ENCODE measurements at regions not wholly inside any gene's neighbourhood (a gene's known extent, or its start where the extent isn't known, plus 50 kb on each side); places are given as distances from the start of the nearest gene placed in this dataset.

DNA sequence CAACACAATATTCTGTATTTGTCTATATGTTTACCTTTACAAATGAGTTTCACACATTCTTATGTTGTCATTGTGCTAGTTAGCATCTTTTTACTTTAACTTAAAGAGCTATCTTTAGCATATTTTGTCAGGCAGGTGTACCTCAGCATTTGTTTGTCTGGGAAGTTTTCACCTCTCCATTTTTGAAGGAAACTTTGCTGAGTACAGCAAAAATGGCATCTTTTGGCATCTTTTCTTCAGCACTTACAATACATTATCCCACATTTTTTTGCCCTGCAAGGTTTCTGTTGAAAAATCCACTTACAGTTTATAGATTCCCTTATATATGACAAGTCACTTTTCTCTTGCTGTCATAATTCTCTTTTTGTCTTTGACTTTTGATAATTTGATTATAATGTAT is 171.3 kb upstream of the XIRP2 start:
- TF ChIP-seq, protein P1, sequence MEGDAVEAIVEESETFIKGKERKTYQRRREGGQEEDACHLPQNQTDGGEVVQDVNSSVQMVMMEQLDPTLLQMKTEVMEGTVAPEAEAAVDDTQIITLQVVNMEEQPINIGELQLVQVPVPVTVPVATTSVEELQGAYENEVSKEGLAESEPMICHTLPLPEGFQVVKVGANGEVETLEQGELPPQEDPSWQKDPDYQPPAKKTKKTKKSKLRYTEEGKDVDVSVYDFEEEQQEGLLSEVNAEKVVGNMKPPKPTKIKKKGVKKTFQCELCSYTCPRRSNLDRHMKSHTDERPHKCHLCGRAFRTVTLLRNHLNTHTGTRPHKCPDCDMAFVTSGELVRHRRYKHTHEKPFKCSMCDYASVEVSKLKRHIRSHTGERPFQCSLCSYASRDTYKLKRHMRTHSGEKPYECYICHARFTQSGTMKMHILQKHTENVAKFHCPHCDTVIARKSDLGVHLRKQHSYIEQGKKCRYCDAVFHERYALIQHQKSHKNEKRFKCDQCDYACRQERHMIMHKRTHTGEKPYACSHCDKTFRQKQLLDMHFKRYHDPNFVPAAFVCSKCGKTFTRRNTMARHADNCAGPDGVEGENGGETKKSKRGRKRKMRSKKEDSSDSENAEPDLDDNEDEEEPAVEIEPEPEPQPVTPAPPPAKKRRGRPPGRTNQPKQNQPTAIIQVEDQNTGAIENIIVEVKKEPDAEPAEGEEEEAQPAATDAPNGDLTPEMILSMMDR (IDR thresholded peaks at IDR 0.05), result no peak
- no peak for TF ChIP-seq EZH2phosphoT487 (IDR thresholded peaks at IDR 0.05; ENCODE audit: borderline replicate concordance, low read depth)
- no peak for TF ChIP-seq POLR2AphosphoS5 (IDR thresholded peaks at IDR 0.05; ENCODE audit: low read depth, low read length)
- TF ChIP-seq EP300 (IDR thresholded peaks at IDR 0.05; ENCODE audit: borderline replicate concordance in 1 of 2, low read depth in 1 of 2, low read length in 1 of 2), result no peak
- TF ChIP-seq CHD2 (IDR thresholded peaks at IDR 0.05; ENCODE audit: low read length, partially characterized antibody), result no peak
- TF ChIP-seq YY1 (IDR thresholded peaks at IDR 0.05; ENCODE audit: low read depth), result no peak
- TF ChIP-seq PBX3 (IDR thresholded peaks at IDR 0.05), result no peak
- no peak for TF ChIP-seq SIN3A (IDR thresholded peaks at IDR 0.05; ENCODE audit: borderline replicate concordance, low read depth, low read length)

All from SK-N-SH (cell line).